ENCODE measurements at regions not wholly inside any gene's neighbourhood (a gene's known extent, or its start where the extent isn't known, plus 50 kb on each side); places are given as distances from the start of the nearest gene placed in this dataset.

DNA sequence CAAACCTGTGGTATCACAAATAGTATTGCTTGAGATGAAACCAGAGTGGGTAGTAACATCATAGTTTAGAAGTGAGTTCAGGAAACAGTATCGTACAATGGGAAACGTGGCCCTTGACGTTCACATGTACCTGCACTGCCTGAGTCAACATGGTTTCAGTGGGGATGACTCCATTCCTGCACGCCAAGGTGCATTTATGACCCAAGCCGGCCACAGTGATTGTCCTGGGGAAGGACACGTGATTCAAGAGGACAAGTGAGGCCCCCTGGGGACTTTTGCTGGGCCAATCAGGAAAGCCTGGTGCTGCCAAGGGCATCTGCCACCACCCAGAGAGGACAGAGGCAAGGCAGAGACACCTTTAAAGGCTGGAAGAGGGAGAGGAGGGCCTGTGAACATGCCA is 119.2 kb downstream of the AXIN2 start:
- H3K36me3 Mint-ChIP-seq (ENCODE audit: low read depth) = no peaks in the 10 kb centered on the region; the same call in 2 of the 3 replicates
- H3K27ac Mint-ChIP-seq = no peak overlapping the region
- DNase-seq (ENCODE audit: low spot score) = no peak
- Histone ChIP-seq H3F3A (replicated peaks; ENCODE audit: low read depth) (no peaks in the 10 kb centered on the region), H3K27ac (ENCODE audit: low read depth) (no peak overlapping the region), H3K27me3 (ENCODE audit: insufficient read depth) (no peaks in the 10 kb centered on the region), H3K36me3 (ENCODE audit: insufficient read depth) (no peaks in the 10 kb centered on the region), H3K79me2 (replicated peaks; ENCODE audit: insufficient read depth) (no peaks in the 10 kb centered on the region), H2AFZ (no peak overlapping the region), H3K9me2 (ENCODE audit: insufficient read depth) (peaks cover 12% of the 10 kb centered on the region; the same call in 1 of the 2 replicates), H4K20me1 (replicated peaks; ENCODE audit: insufficient read depth) (no peaks in the 10 kb centered on the region), H3K4me3 (no peak overlapping the region), H3K4me2 (no peak overlapping the region), H3K4me1 (ENCODE audit: insufficient read depth) (no peaks in the 10 kb centered on the region)
- TF ChIP-seq EZH2 (IDR thresholded peaks at IDR 0.05; ENCODE audit: low read depth, unreplicated experiment) (no peak), POLR2AphosphoS5 (IDR thresholded peaks at IDR 0.05; ENCODE audit: low read depth) (no peak), JUNB (IDR thresholded peaks at IDR 0.05; ENCODE audit: unreplicated experiment) (no peak), NANOG (IDR thresholded peaks at IDR 0.05; ENCODE audit: borderline replicate concordance) (no peak), CREB1 (CRISPR knock-in tag; IDR thresholded peaks at IDR 0.05; ENCODE audit: low read depth) (no peak), STAT1 (IDR thresholded peaks at IDR 0.05; ENCODE audit: unreplicated experiment) (no peak), ZNF114 (CRISPR knock-in tag; IDR thresholded peaks at IDR 0.05) (no peak), EZH2phosphoT487 (IDR thresholded peaks at IDR 0.05; ENCODE audit: unreplicated experiment) (no peak), ZNF331 (CRISPR knock-in tag; IDR thresholded peaks at IDR 0.05; ENCODE audit: low read depth) (no peak)
- TF ChIP-seq, protein P1, sequence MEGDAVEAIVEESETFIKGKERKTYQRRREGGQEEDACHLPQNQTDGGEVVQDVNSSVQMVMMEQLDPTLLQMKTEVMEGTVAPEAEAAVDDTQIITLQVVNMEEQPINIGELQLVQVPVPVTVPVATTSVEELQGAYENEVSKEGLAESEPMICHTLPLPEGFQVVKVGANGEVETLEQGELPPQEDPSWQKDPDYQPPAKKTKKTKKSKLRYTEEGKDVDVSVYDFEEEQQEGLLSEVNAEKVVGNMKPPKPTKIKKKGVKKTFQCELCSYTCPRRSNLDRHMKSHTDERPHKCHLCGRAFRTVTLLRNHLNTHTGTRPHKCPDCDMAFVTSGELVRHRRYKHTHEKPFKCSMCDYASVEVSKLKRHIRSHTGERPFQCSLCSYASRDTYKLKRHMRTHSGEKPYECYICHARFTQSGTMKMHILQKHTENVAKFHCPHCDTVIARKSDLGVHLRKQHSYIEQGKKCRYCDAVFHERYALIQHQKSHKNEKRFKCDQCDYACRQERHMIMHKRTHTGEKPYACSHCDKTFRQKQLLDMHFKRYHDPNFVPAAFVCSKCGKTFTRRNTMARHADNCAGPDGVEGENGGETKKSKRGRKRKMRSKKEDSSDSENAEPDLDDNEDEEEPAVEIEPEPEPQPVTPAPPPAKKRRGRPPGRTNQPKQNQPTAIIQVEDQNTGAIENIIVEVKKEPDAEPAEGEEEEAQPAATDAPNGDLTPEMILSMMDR (conservative IDR thresholded peaks at IDR 0.05; ENCODE audit: low read depth in 2 of 2) = no peak
- TF ChIP-seq, protein P2, sequence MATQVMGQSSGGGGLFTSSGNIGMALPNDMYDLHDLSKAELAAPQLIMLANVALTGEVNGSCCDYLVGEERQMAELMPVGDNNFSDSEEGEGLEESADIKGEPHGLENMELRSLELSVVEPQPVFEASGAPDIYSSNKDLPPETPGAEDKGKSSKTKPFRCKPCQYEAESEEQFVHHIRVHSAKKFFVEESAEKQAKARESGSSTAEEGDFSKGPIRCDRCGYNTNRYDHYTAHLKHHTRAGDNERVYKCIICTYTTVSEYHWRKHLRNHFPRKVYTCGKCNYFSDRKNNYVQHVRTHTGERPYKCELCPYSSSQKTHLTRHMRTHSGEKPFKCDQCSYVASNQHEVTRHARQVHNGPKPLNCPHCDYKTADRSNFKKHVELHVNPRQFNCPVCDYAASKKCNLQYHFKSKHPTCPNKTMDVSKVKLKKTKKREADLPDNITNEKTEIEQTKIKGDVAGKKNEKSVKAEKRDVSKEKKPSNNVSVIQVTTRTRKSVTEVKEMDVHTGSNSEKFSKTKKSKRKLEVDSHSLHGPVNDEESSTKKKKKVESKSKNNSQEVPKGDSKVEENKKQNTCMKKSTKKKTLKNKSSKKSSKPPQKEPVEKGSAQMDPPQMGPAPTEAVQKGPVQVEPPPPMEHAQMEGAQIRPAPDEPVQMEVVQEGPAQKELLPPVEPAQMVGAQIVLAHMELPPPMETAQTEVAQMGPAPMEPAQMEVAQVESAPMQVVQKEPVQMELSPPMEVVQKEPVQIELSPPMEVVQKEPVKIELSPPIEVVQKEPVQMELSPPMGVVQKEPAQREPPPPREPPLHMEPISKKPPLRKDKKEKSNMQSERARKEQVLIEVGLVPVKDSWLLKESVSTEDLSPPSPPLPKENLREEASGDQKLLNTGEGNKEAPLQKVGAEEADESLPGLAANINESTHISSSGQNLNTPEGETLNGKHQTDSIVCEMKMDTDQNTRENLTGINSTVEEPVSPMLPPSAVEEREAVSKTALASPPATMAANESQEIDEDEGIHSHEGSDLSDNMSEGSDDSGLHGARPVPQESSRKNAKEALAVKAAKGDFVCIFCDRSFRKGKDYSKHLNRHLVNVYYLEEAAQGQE (IDR thresholded peaks at IDR 0.05; ENCODE audit: unreplicated experiment) = no peak
- TF ChIP-seq, protein P3, sequence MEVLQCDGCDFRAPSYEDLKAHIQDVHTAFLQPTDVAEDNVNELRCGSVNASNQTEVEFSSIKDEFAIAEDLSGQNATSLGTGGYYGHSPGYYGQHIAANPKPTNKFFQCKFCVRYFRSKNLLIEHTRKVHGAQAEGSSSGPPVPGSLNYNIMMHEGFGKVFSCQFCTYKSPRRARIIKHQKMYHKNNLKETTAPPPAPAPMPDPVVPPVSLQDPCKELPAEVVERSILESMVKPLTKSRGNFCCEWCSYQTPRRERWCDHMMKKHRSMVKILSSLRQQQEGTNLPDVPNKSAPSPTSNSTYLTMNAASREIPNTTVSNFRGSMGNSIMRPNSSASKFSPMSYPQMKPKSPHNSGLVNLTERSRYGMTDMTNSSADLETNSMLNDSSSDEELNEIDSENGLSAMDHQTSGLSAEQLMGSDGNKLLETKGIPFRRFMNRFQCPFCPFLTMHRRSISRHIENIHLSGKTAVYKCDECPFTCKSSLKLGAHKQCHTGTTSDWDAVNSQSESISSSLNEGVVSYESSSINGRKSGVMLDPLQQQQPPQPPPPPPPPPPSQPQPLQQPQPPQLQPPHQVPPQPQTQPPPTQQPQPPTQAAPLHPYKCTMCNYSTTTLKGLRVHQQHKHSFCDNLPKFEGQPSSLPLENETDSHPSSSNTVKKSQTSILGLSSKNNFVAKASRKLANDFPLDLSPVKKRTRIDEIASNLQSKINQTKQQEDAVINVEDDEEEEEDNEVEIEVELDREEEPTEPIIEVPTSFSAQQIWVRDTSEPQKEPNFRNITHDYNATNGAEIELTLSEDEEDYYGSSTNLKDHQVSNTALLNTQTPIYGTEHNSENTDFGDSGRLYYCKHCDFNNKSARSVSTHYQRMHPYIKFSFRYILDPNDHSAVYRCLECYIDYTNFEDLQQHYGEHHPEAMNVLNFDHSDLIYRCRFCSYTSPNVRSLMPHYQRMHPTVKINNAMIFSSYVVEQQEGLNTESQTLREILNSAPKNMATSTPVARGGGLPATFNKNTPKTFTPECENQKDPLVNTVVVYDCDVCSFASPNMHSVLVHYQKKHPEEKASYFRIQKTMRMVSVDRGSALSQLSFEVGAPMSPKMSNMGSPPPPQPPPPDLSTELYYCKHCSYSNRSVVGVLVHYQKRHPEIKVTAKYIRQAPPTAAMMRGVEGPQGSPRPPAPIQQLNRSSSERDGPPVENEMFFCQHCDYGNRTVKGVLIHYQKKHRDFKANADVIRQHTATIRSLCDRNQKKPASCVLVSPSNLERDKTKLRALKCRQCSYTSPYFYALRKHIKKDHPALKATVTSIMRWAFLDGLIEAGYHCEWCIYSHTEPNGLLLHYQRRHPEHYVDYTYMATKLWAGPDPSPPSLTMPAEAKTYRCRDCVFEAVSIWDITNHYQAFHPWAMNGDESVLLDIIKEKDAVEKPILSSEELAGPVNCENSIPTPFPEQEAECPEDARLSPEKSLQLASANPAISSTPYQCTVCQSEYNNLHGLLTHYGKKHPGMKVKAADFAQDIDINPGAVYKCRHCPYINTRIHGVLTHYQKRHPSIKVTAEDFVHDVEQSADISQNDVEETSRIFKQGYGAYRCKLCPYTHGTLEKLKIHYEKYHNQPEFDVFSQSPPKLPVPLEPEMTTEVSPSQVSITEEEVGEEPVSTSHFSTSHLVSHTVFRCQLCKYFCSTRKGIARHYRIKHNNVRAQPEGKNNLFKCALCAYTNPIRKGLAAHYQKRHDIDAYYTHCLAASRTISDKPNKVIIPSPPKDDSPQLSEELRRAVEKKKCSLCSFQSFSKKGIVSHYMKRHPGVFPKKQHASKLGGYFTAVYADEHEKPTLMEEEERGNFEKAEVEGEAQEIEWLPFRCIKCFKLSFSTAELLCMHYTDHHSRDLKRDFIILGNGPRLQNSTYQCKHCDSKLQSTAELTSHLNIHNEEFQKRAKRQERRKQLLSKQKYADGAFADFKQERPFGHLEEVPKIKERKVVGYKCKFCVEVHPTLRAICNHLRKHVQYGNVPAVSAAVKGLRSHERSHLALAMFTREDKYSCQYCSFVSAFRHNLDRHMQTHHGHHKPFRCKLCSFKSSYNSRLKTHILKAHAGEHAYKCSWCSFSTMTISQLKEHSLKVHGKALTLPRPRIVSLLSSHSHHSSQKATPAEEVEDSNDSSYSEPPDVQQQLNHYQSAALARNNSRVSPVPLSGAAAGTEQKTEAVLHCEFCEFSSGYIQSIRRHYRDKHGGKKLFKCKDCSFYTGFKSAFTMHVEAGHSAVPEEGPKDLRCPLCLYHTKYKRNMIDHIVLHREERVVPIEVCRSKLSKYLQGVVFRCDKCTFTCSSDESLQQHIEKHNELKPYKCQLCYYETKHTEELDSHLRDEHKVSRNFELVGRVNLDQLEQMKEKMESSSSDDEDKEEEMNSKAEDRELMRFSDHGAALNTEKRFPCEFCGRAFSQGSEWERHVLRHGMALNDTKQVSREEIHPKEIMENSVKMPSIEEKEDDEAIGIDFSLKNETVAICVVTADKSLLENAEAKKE (CRISPR knock-in tag; IDR thresholded peaks at IDR 0.05) = no peak
- TF ChIP-seq, protein P4, sequence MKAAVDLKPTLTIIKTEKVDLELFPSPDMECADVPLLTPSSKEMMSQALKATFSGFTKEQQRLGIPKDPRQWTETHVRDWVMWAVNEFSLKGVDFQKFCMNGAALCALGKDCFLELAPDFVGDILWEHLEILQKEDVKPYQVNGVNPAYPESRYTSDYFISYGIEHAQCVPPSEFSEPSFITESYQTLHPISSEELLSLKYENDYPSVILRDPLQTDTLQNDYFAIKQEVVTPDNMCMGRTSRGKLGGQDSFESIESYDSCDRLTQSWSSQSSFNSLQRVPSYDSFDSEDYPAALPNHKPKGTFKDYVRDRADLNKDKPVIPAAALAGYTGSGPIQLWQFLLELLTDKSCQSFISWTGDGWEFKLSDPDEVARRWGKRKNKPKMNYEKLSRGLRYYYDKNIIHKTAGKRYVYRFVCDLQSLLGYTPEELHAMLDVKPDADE (IDR thresholded peaks at IDR 0.05) = no peak
- peaks cover 4% of the 10 kb centered on the region for H3K27me3 Mint-ChIP-seq (ENCODE audit: insufficient read depth, low read depth, poor library complexity)
- H3K4me3 Mint-ChIP-seq = no peak overlapping the region
- peaks cover 5% of the 10 kb centered on the region; the same call in 2 of the 3 replicates for H3K4me1 Mint-ChIP-seq
- ATAC-seq = no peak
- no peaks in the 10 kb centered on the region; the same call in 2 of the 3 replicates for H3K9me3 Mint-ChIP-seq
